Breast epithelium (tissue), 3 donors: ENCODE measurements at regions not wholly inside any gene's neighbourhood (a gene's known extent, or its start where the extent isn't known, plus 50 kb on each side); places are given as distances from the start of the nearest gene placed in this dataset.

Source experiments
- POLR2A ChIP-seq: fragments of 450-650 bp; IDR thresholded peaks from one replicate; pipeline ENCODE4 v1.6.1; 2016; ENCODE audit warnings: antibody characterized with exemption, mild to moderate bottlenecking, moderate library complexity
- POLR2AphosphoS5 ChIP-seq, 3 donors: sonication (generic); formaldehyde crosslinking; IDR thresholded peaks; one replicate each; pipeline ENCODE4 v1.6.1; 2017; ENCODE audit warnings: antibody characterized with exemption in 3 of 3
- TF ChIP-seq, protein P1 (sequence below), 3 donors: fragments of 450-650 bp; IDR thresholded peaks; one replicate each; pipeline ENCODE4 v1.5.1; 2016 to 2017; ENCODE audit warnings: antibody characterized with exemption in 3 of 3, mild to moderate bottlenecking in 3 of 3, moderate library complexity in 3 of 3

DNA sequence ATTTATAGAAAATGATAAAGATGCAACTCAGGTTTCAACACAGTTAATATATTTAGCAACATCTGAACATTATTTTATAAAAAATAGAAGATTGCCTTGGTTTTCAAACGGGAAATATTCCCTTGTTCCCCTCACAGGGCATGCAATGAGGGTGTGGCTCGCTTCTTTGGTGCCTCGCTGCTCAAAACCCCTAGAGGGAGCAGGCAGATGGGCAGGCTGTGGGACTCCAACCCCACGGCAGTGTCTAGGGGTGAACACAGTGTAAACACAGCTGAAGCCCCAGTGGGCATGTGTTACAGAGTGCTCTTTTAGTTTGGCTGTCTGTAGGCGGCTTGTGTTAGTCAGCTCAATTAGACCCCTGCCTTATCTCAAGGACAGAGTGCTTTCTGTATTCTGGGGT is 560.8 kb upstream of the IMPG1 start:
- TF ChIP-seq POLR2AphosphoS5 (IDR thresholded peaks at IDR 0.05) (no peak), POLR2A (no peak)
- TF ChIP-seq, protein P1, sequence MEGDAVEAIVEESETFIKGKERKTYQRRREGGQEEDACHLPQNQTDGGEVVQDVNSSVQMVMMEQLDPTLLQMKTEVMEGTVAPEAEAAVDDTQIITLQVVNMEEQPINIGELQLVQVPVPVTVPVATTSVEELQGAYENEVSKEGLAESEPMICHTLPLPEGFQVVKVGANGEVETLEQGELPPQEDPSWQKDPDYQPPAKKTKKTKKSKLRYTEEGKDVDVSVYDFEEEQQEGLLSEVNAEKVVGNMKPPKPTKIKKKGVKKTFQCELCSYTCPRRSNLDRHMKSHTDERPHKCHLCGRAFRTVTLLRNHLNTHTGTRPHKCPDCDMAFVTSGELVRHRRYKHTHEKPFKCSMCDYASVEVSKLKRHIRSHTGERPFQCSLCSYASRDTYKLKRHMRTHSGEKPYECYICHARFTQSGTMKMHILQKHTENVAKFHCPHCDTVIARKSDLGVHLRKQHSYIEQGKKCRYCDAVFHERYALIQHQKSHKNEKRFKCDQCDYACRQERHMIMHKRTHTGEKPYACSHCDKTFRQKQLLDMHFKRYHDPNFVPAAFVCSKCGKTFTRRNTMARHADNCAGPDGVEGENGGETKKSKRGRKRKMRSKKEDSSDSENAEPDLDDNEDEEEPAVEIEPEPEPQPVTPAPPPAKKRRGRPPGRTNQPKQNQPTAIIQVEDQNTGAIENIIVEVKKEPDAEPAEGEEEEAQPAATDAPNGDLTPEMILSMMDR (IDR thresholded peaks at IDR 0.05): no peak
